Activated CD8-positive, alpha-beta T cell treated with anti-CD3 and anti-CD28 coated beads, Interleukin-2, amount 10 ng/mL, durations not matched to agents 7 days and 5 days (primary cell): ENCODE measurements at regions not wholly inside any gene's neighbourhood (a gene's known extent, or its start where the extent isn't known, plus 50 kb on each side); places are given as distances from the start of the nearest gene placed in this dataset.

Experiments used
- ATAC-seq: fragments of 150-1000 bp; cut with Tn5 transposase; one replicate; pipeline ENCODE4 v1.10.0; 2021; ENCODE audit warnings: moderate library complexity
- CTCF ChIA-PET: fragments of 350-600 bp; sonication (Branson Sonifier 250); formaldehyde crosslinking; loops from one replicate; lab custom pipeline; 2021; ENCODE audit warnings: antibody characterized with exemption; lab: Charles Lee
- POLR2A ChIA-PET: fragments of 350-600 bp; sonication (Branson Sonifier 250); formaldehyde crosslinking; loops from one replicate; lab custom pipeline; 2021; ENCODE audit warnings: antibody characterized with exemption; lab: Charles Lee
- DNase-seq: peaks from one replicate; pipeline ENCODE4 v3.0.0-alpha.2; 2020
- H3K27ac Mint-ChIP-seq: one replicate; pipeline ENCODE4 v1.8.0; 2021; ENCODE audit warnings: mild to moderate bottlenecking, mixed read lengths
- H3K27me3 Mint-ChIP-seq: one replicate; pipeline ENCODE4 v1.8.0; 2021; ENCODE audit warnings: low read depth, mixed read lengths
- H3K36me3 Mint-ChIP-seq: one replicate; pipeline ENCODE4 v1.8.0; 2021; ENCODE audit warnings: low read depth, mixed read lengths
- H3K4me1 Mint-ChIP-seq: one replicate; pipeline ENCODE4 v1.8.0; 2021; ENCODE audit warnings: low read depth, mixed read lengths
- H3K4me3 Mint-ChIP-seq: one replicate; pipeline ENCODE4 v1.8.0; 2021; ENCODE audit warnings: mild to moderate bottlenecking, mixed read lengths
- H3K9me3 Mint-ChIP-seq: one replicate; pipeline ENCODE4 v1.8.0; 2022; ENCODE audit warnings: mixed read lengths; ENCODE audit not compliant: insufficient read depth

DNA sequence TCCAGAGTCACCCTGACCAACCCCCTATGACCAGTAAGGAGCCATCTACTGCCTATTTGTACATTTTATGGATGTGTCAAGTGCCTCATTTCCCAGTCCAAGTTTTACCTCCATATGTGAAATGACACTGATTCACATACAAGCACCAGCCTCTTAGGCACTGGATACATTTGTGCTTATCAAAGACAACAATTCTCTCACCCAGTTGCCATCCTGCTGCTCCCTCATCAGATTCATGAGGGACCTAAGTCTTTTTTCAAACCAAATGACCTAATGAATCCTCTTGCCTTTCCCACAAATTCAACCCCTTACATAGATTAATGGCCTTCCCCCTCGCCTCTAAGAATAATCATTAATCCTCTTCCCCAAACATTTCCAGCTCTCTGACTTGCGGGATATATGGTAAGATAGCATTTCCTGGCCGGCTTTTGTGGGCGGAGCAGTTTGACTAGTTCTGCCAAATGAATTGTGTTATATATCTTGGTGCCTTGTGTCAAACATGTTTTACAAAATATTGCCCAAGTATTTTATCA lies 233.9 kb downstream of the ARAP2 start:
- DNase-seq, result no peak
- CTCF ChIA-PET, result no interaction called here
- Mint-ChIP-seq H3K4me3 (no peak overlapping the region), H3K27ac (no peak overlapping the region), H3K4me1 (no peaks in the 10 kb centered on the region), H3K9me3 (no peaks in the 10 kb centered on the region), H3K27me3 (no peaks in the 10 kb centered on the region), H3K36me3 (no peaks in the 10 kb centered on the region)
- no peak for ATAC-seq
- POLR2A ChIA-PET, result no interaction called here

DNA sequence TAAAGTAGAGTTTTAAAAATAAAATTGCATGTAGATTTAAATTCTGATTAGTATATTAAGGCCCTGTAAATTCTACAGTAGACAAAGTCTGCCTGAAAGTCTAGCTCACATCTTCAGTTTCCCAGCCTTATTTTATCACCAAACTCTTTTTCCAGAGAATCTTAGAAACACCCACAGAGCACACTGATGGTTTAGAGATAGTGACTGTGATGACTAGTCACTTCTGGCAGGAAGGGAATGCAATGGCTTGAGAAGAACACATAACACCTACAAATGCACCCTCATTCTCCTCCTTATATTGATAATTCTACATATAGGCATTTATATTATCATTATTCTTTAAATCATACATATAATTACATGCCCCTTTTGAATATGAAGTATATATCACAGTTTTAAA lies 232.9 kb downstream of the ARAP2 start:
- no peaks in the 10 kb centered on the region for H3K36me3 Mint-ChIP-seq
- no peaks in the 10 kb centered on the region for H3K27me3 Mint-ChIP-seq
- POLR2A ChIA-PET, result no interaction called here
- CTCF ChIA-PET, result no interaction called here
- H3K4me1 Mint-ChIP-seq, result no peaks in the 10 kb centered on the region
- DNase-seq (no peak), ATAC-seq (no peak)
- no peak overlapping the region for H3K27ac Mint-ChIP-seq
- no peak overlapping the region for H3K4me3 Mint-ChIP-seq
- no peaks in the 10 kb centered on the region for H3K9me3 Mint-ChIP-seq

DNA sequence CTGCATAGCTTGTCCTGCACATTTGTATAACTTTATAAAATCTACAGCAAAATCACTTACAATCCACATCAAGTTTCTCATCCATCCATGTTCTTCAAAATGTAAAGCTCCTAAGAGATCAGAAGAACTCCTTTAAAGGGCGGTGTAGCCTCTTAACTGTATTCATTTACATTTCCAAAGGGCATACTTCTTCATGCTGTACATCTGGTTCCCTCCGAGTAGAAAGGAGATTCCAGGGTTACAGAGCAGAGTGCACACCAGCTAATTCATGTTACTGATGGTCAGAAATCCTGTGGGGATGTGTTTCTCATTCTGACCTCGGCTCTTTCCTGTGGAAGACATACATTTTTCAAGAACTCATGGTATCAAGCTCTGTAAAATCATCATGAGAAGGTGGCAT lies 231.8 kb downstream of the ARAP2 start:
- DNase-seq, result no peak
- Mint-ChIP-seq H3K36me3 (no peaks in the 10 kb centered on the region), H3K27ac (no peak overlapping the region), H3K9me3 (no peaks in the 10 kb centered on the region), H3K27me3 (no peaks in the 10 kb centered on the region), H3K4me3 (no peak overlapping the region), H3K4me1 (no peaks in the 10 kb centered on the region)
- ChIA-PET CTCF (no interaction called here), POLR2A (no interaction called here)
- no peak for ATAC-seq

DNA sequence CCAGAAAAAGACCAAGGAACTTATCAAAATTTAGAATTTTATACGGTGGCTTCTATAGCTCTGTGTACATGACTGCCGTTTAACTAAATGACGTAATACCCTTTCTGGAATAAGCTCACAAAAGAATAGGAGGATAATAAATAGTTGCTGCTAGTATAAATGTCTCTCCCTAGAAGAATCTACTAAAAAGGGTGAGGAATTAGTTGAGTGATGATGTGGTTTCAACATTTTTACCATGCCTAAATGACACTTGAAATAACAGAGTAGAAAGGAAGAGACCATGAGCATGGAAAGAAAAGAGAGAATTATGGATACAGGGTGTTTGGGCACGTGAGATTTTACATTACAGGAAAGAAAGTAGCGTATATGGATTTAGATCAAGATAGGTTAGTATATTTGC lies 231.1 kb downstream of the ARAP2 start:
- H3K27me3 Mint-ChIP-seq, result no peaks in the 10 kb centered on the region
- H3K4me1 Mint-ChIP-seq, result no peaks in the 10 kb centered on the region
- no peak overlapping the region for H3K27ac Mint-ChIP-seq
- H3K4me3 Mint-ChIP-seq, result no peak overlapping the region
- DNase-seq, result no peak
- ChIA-PET CTCF (no interaction called here), POLR2A (no interaction called here)
- H3K36me3 Mint-ChIP-seq, result no peaks in the 10 kb centered on the region
- ATAC-seq, result no peak
- no peaks in the 10 kb centered on the region for H3K9me3 Mint-ChIP-seq
